ENCODE measurements at regions not wholly inside any gene's neighbourhood (a gene's known extent, or its start where the extent isn't known, plus 50 kb on each side); places are given as distances from the start of the nearest gene placed in this dataset.
"Not testable (repeated sequence)": the region's sequence is repeated elsewhere in the genome, so short reads cannot be mapped to it uniquely, and the experiment has no call there.

DNA sequence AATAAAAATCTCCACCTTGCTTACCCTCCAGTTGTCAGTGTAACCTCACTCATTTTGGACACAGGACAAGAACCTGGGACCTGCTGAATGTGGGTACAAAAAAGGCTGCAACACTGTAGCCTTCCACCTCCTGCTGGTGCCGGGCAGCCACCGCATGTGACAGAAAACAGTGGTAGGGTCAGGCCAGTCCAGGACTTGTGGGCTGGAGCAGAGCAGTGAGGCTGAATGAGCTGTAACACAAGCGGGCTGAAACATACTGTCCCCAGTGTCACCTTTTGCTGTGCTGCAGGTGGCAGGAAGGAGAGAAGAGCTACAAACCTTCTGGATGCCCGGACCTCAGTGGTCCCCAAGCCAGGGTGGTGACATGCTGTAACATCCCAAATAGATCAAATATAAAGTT lies 465.4 kb upstream of the FOXG1 start:
- DNase-seq, result no peak
- Histone ChIP-seq H3K4me3 (ENCODE audit: low read length) (no peak overlapping the region), H3K9me3 (replicated peaks; ENCODE audit: control insufficient read depth, low read depth, low read length) (peaks cover 4% of the 10 kb centered on the region), H3K4me1 (ENCODE audit: control insufficient read depth, insufficient read depth, low read length) (no peaks in the 10 kb centered on the region), H3K27me3 (ENCODE audit: control insufficient read depth, insufficient read depth, low read length) (no peaks in the 10 kb centered on the region), H3K36me3 (ENCODE audit: control insufficient read depth, insufficient read depth, low read length) (no peaks in the 10 kb centered on the region), H3K27ac (ENCODE audit: low read length) (no peak overlapping the region)
- WGBS (ENCODE audit: insufficient coverage), result 100% methylated on average over 3 of the region's 4 CpGs

DNA sequence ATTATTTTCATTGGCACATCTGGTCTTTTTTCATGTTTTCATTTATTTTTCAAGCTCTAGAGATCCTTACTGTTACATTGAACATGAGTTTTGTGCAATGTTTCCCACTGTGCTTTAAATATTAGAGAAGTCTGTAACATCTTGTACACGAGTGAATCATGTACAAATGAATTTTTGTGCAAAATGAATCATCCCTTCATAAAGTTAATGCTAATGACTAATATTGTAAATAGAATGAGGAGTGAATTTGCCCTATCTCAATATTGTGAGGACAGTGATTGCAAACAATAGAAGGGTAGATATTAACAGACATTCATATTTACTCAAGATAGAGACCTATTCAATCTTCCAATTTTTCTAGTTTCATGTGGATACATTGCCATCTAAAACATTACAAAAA lies 463.3 kb upstream of the FOXG1 start:
- H3K4me1 ChIP-seq (ENCODE audit: control insufficient read depth, insufficient read depth, low read length), result no peaks in the 10 kb centered on the region
- no peak overlapping the region for H3K4me3 ChIP-seq (ENCODE audit: low read length)
- peaks cover 4% of the 10 kb centered on the region for H3K9me3 ChIP-seq (replicated peaks; ENCODE audit: control insufficient read depth, low read depth, low read length)
- no peaks in the 10 kb centered on the region for H3K27me3 ChIP-seq (ENCODE audit: control insufficient read depth, insufficient read depth, low read length)
- H3K36me3 ChIP-seq (ENCODE audit: control insufficient read depth, insufficient read depth, low read length), result no peaks in the 10 kb centered on the region
- WGBS (ENCODE audit: insufficient coverage), result no CpG with 5 or more reads among the region's 1 CpG
- no peak for DNase-seq
- H3K27ac ChIP-seq (ENCODE audit: low read length), result no peak overlapping the region

DNA sequence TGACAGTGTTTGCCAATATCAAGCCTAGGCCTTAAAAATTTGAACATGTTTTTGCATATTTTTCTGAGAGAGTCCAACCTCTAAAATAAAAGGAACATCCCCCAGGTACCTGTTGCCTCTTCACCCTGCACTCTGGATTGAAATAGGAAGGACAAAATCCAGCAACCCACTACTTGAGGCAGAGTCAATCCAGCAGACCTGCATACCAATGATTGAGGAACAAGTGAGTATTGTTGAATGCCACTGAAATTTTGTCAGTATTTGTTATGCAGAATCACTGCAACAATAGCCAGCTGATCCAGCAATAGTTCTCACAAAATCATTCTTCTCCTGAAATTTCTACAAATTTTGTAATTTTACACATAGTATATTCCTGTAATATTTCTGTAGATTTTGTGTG lies 460.6 kb upstream of the FOXG1 start:
- DNase-seq, result no peak
- no peak overlapping the region for H3K27ac ChIP-seq (ENCODE audit: low read length)
- no peaks in the 10 kb centered on the region for H3K4me1 ChIP-seq (ENCODE audit: control insufficient read depth, insufficient read depth, low read length)
- no peaks in the 10 kb centered on the region for H3K27me3 ChIP-seq (ENCODE audit: control insufficient read depth, insufficient read depth, low read length)
- peaks cover 3% of the 10 kb centered on the region for H3K9me3 ChIP-seq (replicated peaks; ENCODE audit: control insufficient read depth, low read depth, low read length)
- no peaks in the 10 kb centered on the region for H3K36me3 ChIP-seq (ENCODE audit: control insufficient read depth, insufficient read depth, low read length)
- no peak overlapping the region for H3K4me3 ChIP-seq (ENCODE audit: low read length)

DNA sequence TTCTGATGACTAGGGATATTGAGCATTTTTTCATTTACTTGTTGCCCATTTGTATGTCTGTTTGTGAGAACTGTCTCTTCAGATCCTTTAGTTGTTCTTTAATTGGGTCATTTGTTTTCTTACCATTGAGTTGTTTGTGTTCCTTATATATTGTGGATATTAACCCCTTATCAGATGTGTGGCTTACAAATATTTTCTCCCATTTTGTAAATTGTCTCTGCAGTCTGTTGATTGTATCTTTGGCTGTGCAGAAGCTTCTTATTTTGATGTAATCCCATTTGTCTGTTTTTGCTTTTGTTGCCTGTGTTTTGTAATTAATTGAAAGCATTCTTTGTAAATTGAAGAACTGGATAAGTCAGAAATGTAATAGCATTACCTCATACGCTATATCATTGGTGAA lies 459.1 kb upstream of the FOXG1 start:
- no peak for DNase-seq
- no peaks in the 10 kb centered on the region for H3K4me1 ChIP-seq (ENCODE audit: control insufficient read depth, insufficient read depth, low read length)
- no peak overlapping the region for H3K27ac ChIP-seq (ENCODE audit: low read length)
- H3K36me3 ChIP-seq (ENCODE audit: control insufficient read depth, insufficient read depth, low read length), result no peaks in the 10 kb centered on the region
- H3K27me3 ChIP-seq (ENCODE audit: control insufficient read depth, insufficient read depth, low read length), result no peaks in the 10 kb centered on the region
- H3K9me3 ChIP-seq (replicated peaks; ENCODE audit: control insufficient read depth, low read depth, low read length), result no peaks in the 10 kb centered on the region
- H3K4me3 ChIP-seq (ENCODE audit: low read length), result no peak overlapping the region
- WGBS (ENCODE audit: insufficient coverage), result no CpG with 5 or more reads among the region's 1 CpG

DNA sequence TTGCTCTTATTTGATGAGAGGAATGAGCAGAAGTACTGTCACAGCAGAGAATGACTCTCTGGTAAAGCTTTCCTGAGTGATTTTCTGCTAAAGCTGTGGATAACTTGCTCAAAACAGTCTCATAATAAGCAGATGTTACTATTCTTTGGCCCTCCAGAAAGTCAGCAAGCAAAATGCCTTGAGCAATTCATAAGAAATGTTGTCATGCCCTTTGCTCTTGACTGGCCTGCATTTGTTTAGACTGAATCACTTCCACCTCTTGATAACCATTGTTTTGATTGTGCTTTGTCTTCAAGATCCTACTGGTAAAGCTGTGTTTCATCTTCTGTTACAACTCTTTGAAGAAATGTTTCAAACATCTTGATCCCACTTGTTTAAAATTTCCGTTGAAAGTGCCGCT lies 457.9 kb upstream of the FOXG1 start:
- Histone ChIP-seq H3K27me3 (ENCODE audit: control insufficient read depth, insufficient read depth, low read length) (no peaks in the 10 kb centered on the region), H3K27ac (ENCODE audit: low read length) (no peak overlapping the region), H3K4me3 (ENCODE audit: low read length) (no peak overlapping the region), H3K4me1 (ENCODE audit: control insufficient read depth, insufficient read depth, low read length) (no peaks in the 10 kb centered on the region), H3K9me3 (replicated peaks; ENCODE audit: control insufficient read depth, low read depth, low read length) (no peaks in the 10 kb centered on the region), H3K36me3 (ENCODE audit: control insufficient read depth, insufficient read depth, low read length) (no peaks in the 10 kb centered on the region)
- WGBS (ENCODE audit: insufficient coverage), result 100% methylated on average over 1 of the region's 2 CpGs
- DNase-seq, result no peak

DNA sequence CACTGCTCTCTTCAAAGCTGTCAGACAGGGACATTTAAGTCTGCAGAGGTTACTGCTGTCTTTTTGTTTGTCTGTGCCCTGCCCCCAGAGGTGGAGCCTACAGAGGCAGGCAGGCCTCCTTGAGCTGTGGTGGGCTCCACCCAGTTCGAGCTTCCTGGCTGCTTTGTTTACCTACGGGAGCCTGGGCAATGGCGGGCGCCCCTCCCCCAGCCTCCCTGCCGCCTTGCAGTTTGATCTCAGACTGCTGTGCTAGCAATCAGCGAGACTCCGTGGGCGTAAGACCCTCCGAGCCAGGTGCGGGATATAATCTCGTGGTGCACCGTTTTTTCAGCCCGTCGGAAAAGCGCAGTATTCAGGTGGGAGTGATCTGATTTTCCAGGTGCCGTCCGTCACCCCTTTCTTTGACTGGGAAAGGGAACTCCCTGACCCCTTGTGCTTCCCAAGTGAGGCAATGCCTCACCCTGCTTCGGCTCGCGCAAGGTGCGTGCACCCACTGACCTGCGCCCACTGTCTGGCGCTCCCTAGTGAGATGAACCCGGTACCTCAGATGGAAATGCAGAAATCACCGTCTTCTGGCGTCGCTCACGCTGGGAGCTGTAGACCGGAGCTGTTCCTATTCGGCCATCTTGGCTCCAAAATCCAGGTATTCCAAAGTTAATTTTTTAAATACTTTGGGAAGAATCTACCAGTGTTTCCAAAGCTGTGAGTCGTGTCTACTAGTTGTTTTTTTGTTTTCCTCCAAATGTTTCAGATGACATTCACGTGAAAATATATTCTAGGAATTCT lies 448.5 kb upstream of the FOXG1 start:
- H3K9me3 ChIP-seq (replicated peaks; ENCODE audit: control insufficient read depth, low read depth, low read length); H3K27ac ChIP-seq (ENCODE audit: low read length); H3K4me1 ChIP-seq (ENCODE audit: control insufficient read depth, insufficient read depth, low read length); H3K27me3 ChIP-seq (ENCODE audit: control insufficient read depth, insufficient read depth, low read length); H3K4me3 ChIP-seq (ENCODE audit: low read length); DNase-seq; H3K36me3 ChIP-seq (ENCODE audit: control insufficient read depth, insufficient read depth, low read length): not testable (repeated sequence)
- 89% methylated on average over 22 of the region's 32 CpGs for WGBS (ENCODE audit: insufficient coverage)

DNA sequence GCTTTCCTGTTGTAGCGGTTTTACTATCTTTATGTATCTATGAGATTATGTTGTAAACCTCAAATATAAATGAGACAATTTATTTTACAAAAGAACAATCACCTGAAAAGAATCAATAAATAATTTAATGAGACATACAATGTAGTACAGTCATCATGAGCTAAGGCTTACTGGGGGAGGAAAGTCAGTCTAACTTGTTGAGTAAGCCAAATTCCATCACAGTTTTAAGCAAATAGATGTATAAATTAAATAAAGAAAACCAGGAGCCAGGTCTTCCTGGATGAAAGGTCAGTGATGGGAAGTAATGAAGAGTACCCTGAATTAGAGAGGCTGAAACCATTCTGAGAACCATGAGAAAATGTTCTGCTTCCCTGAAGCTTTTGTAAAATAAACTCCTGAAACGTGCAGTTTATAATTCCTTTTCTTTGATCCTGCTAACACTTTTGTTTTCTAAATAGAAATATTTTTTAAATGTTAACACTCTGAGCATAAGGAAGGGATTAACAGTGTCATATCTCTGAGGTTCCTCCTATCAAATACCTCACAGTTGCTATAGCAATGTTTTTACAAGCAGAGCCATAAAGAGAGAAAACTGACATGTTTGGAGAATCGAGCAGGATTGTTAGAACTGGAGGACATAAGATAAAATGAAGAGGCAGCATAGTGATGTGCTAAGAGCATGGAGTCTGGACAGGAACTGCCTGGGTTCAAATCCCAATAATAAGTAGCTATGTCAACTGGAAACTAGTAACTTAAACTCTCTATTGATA lies 444.9 kb upstream of the FOXG1 start:
- H3K4me1 ChIP-seq (ENCODE audit: control insufficient read depth, insufficient read depth, low read length), result no peaks in the 10 kb centered on the region
- H3K36me3 ChIP-seq (ENCODE audit: control insufficient read depth, insufficient read depth, low read length), result no peaks in the 10 kb centered on the region
- no peak for DNase-seq
- H3K27me3 ChIP-seq (ENCODE audit: control insufficient read depth, insufficient read depth, low read length), result no peaks in the 10 kb centered on the region
- H3K27ac ChIP-seq (ENCODE audit: low read length), result no peak overlapping the region
- H3K9me3 ChIP-seq (replicated peaks; ENCODE audit: control insufficient read depth, low read depth, low read length), result no peaks in the 10 kb centered on the region
- no peak overlapping the region for H3K4me3 ChIP-seq (ENCODE audit: low read length)
- no CpG with 5 or more reads among the region's 3 CpGs for WGBS (ENCODE audit: insufficient coverage)

DNA sequence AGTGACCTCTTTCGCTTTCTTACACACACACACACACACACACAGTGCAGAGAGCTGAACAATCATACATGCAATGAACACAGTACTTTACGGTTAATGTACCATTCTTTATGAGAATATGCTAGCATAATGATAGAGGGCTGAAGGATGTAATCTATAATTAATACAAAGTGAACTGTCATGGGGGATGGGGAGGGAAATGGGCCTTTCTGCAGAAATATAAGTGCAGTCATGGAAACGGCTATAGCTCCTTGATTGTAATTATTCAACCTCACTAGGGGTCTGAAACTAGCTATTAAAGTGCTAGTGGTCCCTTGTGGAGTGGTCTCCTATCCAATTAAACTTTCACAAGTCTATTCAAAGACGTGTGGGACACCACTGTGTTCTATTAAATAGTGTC lies 443.2 kb upstream of the FOXG1 start:
- Histone ChIP-seq H3K4me1 (ENCODE audit: control insufficient read depth, insufficient read depth, low read length) (no peaks in the 10 kb centered on the region), H3K27me3 (ENCODE audit: control insufficient read depth, insufficient read depth, low read length) (no peaks in the 10 kb centered on the region), H3K36me3 (ENCODE audit: control insufficient read depth, insufficient read depth, low read length) (no peaks in the 10 kb centered on the region), H3K27ac (ENCODE audit: low read length) (no peak overlapping the region), H3K9me3 (replicated peaks; ENCODE audit: control insufficient read depth, low read depth, low read length) (no peaks in the 10 kb centered on the region), H3K4me3 (ENCODE audit: low read length) (no peak overlapping the region)
- WGBS (ENCODE audit: insufficient coverage), result no CpG with 5 or more reads among the region's 4 CpGs
- no peak for DNase-seq

DNA sequence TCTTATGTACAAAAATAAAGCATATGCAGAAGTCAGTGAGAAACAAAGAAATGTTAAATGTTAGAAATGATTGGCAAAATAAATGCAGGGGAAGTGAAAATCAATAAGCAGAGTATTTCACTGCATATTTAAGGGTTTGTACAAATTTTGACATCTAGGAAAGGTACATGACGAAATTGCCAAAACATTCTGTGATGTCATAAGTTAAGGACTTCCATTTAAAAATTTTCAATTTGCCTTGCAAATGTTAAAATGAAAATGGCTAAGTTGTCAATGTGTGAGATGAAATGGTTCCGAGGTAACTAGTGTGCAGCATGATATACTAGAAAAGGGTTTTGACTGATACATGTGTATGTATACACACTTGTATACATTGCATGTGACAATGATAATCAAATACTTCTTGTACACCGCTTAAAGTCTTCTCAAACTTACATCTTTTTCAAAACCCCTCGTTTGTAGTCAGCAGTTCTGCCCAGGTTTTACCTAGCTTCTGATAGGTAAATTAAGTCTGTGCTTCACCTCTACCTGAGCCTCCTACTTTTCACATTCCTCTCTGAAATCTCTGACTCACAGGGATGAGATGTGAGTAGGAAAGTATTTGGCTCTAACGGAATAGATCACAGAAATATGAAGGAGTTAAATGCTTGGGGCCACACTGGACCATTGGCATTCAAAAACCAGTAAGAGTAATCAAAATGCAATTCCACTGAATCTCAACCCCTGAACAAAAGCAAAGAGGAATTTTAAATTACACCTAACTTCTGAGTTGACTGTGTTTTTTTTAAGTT lies 442.4 kb upstream of the FOXG1 start:
- Histone ChIP-seq H3K36me3 (ENCODE audit: control insufficient read depth, insufficient read depth, low read length) (no peaks in the 10 kb centered on the region), H3K9me3 (replicated peaks; ENCODE audit: control insufficient read depth, low read depth, low read length) (no peaks in the 10 kb centered on the region), H3K27ac (ENCODE audit: low read length) (no peak overlapping the region), H3K27me3 (ENCODE audit: control insufficient read depth, insufficient read depth, low read length) (no peaks in the 10 kb centered on the region), H3K4me1 (ENCODE audit: control insufficient read depth, insufficient read depth, low read length) (no peaks in the 10 kb centered on the region), H3K4me3 (ENCODE audit: low read length) (no peak overlapping the region)
- DNase-seq, result no peak
- WGBS (ENCODE audit: insufficient coverage), result no CpG with 5 or more reads among the region's 5 CpGs

DNA sequence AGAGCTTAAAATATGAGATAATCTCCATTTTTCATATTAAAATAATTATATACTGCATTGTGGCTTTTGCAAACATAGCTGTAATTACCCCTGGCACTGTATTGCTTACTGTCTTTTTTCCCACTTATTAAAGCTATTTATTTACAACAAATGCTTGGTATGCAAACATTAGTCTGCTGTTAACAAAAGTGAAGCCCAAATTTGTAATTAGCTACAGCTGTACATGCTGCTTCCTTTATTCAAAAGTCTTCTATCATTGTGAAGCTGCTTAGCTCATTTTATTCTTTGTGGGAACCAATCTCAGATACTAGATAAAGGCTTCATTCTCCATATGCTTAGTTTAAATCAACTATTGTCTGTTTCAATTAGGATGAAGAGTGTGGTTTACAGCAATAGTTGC lies 425.8 kb upstream of the FOXG1 start:
- Histone ChIP-seq H3K27ac (ENCODE audit: low read length) (no peak overlapping the region), H3K4me3 (ENCODE audit: low read length) (no peak overlapping the region), H3K27me3 (ENCODE audit: control insufficient read depth, insufficient read depth, low read length) (no peaks in the 10 kb centered on the region), H3K36me3 (ENCODE audit: control insufficient read depth, insufficient read depth, low read length) (no peaks in the 10 kb centered on the region), H3K4me1 (ENCODE audit: control insufficient read depth, insufficient read depth, low read length) (no peaks in the 10 kb centered on the region), H3K9me3 (replicated peaks; ENCODE audit: control insufficient read depth, low read depth, low read length) (no peaks in the 10 kb centered on the region)
- no peak for DNase-seq

Measured in muscle of leg (tissue), 3 donors.